GDM1 (cell line): ENCODE measurements at regions not wholly inside any gene's neighbourhood (a gene's known extent, or its start where the extent isn't known, plus 50 kb on each side); places are given as distances from the start of the nearest gene placed in this dataset.

Source experiments
- DNase-seq: peaks from one replicate; lab custom pipeline; 2025; lab: John Stamatoyannopoulos, UW

GRCh38 chr17:70875729-70876310 is 706.5 kb downstream of the KCNJ2 start:
- DNase-seq = no peak

- no peak for DNase-seq
These were observed 709.5 kb downstream of the KCNJ2 start for GRCh38 chr17:70878879-70879278.

- no peak for DNase-seq
These were observed 710.1 kb downstream of the KCNJ2 start for GRCh38 chr17:70879401-70879800.

- DNase-seq = no peak
These were observed 711.8 kb downstream of the KCNJ2 start for GRCh38 chr17:70881093-70881492.

GRCh38 chr17:70882504-70882903 is 713.2 kb downstream of the KCNJ2 start:
- no peak for DNase-seq

- DNase-seq = no peak
These were observed 717.3 kb downstream of the KCNJ2 start for GRCh38 chr17:70886648-70887047.

GRCh38 chr17:70888324-70888723 is 719.0 kb downstream of the KCNJ2 start:
- no peak for DNase-seq

- no peak for DNase-seq
These were observed 722.0 kb downstream of the KCNJ2 start for GRCh38 chr17:70891306-70891705.

- no peak for DNase-seq
These were observed 723.2 kb downstream of the KCNJ2 start for GRCh38 chr17:70892527-70892926.

GRCh38 chr17:70896843-70897242 is 727.5 kb downstream of the KCNJ2 start:
- no peak for DNase-seq

- DNase-seq = no peak
These were observed 728.1 kb downstream of the KCNJ2 start for GRCh38 chr17:70897446-70897845.

- no peak for DNase-seq
These were observed 732.5 kb downstream of the KCNJ2 start for GRCh38 chr17:70901870-70902269.

GRCh38 chr17:70905796-70906195 is 736.5 kb downstream of the KCNJ2 start:
- DNase-seq = no peak

- DNase-seq = no peak
These were observed 737.5 kb downstream of the KCNJ2 start for GRCh38 chr17:70906808-70907207.

GRCh38 chr17:70912716-70913485 is 743.6 kb downstream of the KCNJ2 start:
- DNase-seq = no peak

GRCh38 chr17:70916469-70916868 is 747.1 kb downstream of the KCNJ2 start:
- DNase-seq = no peak

GRCh38 chr17:70919241-70919640 is 749.9 kb downstream of the KCNJ2 start:
- no peak for DNase-seq

GRCh38 chr17:70920416-70920815 is 751.1 kb downstream of the KCNJ2 start:
- DNase-seq = no peak

GRCh38 chr17:70922268-70922667 is 752.9 kb downstream of the KCNJ2 start:
- no peak for DNase-seq

GRCh38 chr17:70924776-70925175 is 755.4 kb downstream of the KCNJ2 start:
- DNase-seq = no peak

- no peak for DNase-seq
These were observed 759.9 kb downstream of the KCNJ2 start for GRCh38 chr17:70929226-70929625.

- no peak for DNase-seq
These were observed 764.9 kb downstream of the KCNJ2 start for GRCh38 chr17:70934231-70934630.

- DNase-seq = no peak
These were observed 765.5 kb downstream of the KCNJ2 start for GRCh38 chr17:70934835-70935234.

GRCh38 chr17:70936724-70937123 is 767.4 kb downstream of the KCNJ2 start:
- no peak for DNase-seq
